ENCODE measurements at regions not wholly inside any gene's neighbourhood (a gene's known extent, or its start where the extent isn't known, plus 50 kb on each side); places are given as distances from the start of the nearest gene placed in this dataset.
"Not testable (repeated sequence)": the region's sequence is repeated elsewhere in the genome, so short reads cannot be mapped to it uniquely, and the experiment has no call there.

GRCh38 chr5:164145458-164145857 lies 640.0 kb downstream of the MAT2B start:
- H3K4me3 ChIP-seq (ENCODE audit: insufficient read depth, low read depth, low read length), result no peak overlapping the region
- no peaks in the 10 kb centered on the region for H3K27me3 ChIP-seq (ENCODE audit: control insufficient read depth, insufficient read depth, low read length)
- no peaks in the 10 kb centered on the region for H3K36me3 ChIP-seq (replicated peaks; ENCODE audit: control insufficient read depth, insufficient read depth, low read length)
- DNase-seq, result no peak

DNA sequence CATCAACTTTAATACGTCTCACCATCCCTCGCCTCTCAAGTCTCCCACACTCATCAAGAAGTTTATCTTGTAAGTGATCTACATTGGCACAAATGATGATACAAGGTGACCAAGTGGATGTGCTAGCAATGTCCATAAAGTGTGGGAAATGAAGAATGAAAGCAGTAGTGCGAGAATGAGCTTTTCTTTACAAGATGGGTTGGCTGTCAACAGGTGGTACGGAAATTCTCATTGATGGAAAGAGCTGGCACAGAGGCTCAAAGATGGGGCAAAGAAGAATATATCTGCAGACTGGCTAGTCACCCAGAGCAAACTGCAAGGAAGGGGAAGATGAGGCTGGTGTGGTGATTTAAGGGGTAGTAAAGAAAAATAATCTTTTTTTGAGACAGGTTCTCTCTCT lies 640.8 kb downstream of the MAT2B start:
- no peak overlapping the region for H3K4me3 ChIP-seq (ENCODE audit: insufficient read depth, low read depth, low read length)
- no peaks in the 10 kb centered on the region for H3K27me3 ChIP-seq (ENCODE audit: control insufficient read depth, insufficient read depth, low read length)
- H3K36me3 ChIP-seq (replicated peaks; ENCODE audit: control insufficient read depth, insufficient read depth, low read length), result no peaks in the 10 kb centered on the region
- no peak for DNase-seq

- peak; percentile 17 for DNase-seq
- Histone ChIP-seq H3K4me3 (ENCODE audit: insufficient read depth, low read depth, low read length) (no peak overlapping the region), H3K27me3 (ENCODE audit: control insufficient read depth, insufficient read depth, low read length) (no peaks in the 10 kb centered on the region), H3K36me3 (replicated peaks; ENCODE audit: control insufficient read depth, insufficient read depth, low read length) (no peaks in the 10 kb centered on the region)
Observed at GRCh38 chr5:164148292-164148691, 642.9 kb downstream of the MAT2B start.

DNA sequence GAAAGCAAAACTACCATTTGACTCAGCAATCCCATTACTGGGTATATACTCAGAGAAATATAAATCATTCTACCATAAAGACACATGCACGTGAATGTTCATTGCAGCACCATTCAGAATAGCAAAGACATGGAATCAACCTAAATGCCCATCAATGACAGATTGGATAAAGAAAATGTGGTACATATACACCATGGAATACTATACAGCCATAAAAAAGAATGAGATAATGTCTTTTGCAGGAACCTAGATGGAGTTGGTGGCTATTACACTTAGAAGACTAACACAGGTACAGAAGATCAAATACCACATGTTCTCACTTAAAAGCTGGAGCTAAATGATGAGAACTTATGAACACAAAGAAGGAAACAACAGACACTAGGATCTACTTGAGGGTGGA lies 647.1 kb downstream of the MAT2B start:
- not testable (repeated sequence) for H3K27me3 ChIP-seq (ENCODE audit: control insufficient read depth, insufficient read depth, low read length); DNase-seq; H3K4me3 ChIP-seq (ENCODE audit: insufficient read depth, low read depth, low read length); H3K36me3 ChIP-seq (replicated peaks; ENCODE audit: control insufficient read depth, insufficient read depth, low read length)

GRCh38 chr5:164153469-164154172 lies 648.2 kb downstream of the MAT2B start:
- no peak for DNase-seq
- H3K27me3 ChIP-seq (ENCODE audit: control insufficient read depth, insufficient read depth, low read length), result no peaks in the 10 kb centered on the region

DNA sequence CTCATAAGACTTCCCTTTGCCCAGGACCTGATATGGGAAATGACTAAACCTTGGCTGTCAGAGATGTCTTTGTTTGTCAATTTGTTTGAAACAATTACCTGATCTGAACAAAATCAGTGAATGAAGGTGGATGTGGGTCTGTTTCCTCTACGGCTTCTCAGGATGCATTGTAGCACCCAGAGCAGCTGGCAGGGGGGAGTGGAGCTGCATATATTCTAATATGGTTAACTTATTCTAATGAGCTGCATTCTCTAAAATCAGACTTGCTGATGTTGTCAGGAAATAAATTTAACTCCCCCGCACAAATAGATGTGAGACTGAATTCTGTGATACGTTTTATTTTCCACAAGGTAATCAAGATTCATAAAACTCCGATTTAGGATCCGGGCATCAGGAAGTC lies 665.4 kb downstream of the MAT2B start:
- no peaks in the 10 kb centered on the region for H3K27me3 ChIP-seq (ENCODE audit: control insufficient read depth, insufficient read depth, low read length)
- DNase-seq, result peak; percentile 3
- no peaks in the 10 kb centered on the region for H3K36me3 ChIP-seq (replicated peaks; ENCODE audit: control insufficient read depth, insufficient read depth, low read length)
- no peak overlapping the region for H3K4me3 ChIP-seq (ENCODE audit: insufficient read depth, low read depth, low read length)

More at GRCh38 chr5:164153469-164154172, 648.2 kb downstream of the MAT2B start:
- Histone ChIP-seq H3K36me3 (replicated peaks; ENCODE audit: control insufficient read depth, insufficient read depth, low read length) (no peaks in the 10 kb centered on the region), H3K4me3 (ENCODE audit: insufficient read depth, low read depth, low read length) (no peak overlapping the region)

- Histone ChIP-seq H3K4me3 (ENCODE audit: insufficient read depth, low read depth, low read length) (no peak overlapping the region), H3K36me3 (replicated peaks; ENCODE audit: control insufficient read depth, insufficient read depth, low read length) (no peaks in the 10 kb centered on the region), H3K27me3 (ENCODE audit: control insufficient read depth, insufficient read depth, low read length) (no peaks in the 10 kb centered on the region)
- no peak for DNase-seq
Observed at GRCh38 chr5:164175083-164175482, 669.7 kb downstream of the MAT2B start.

- Histone ChIP-seq H3K4me3 (ENCODE audit: insufficient read depth, low read depth, low read length) (no peak overlapping the region), H3K27me3 (ENCODE audit: control insufficient read depth, insufficient read depth, low read length) (no peaks in the 10 kb centered on the region), H3K36me3 (replicated peaks; ENCODE audit: control insufficient read depth, insufficient read depth, low read length) (no peaks in the 10 kb centered on the region)
- DNase-seq, result no peak
Observed at GRCh38 chr5:164179406-164179805, 674.0 kb downstream of the MAT2B start.

GRCh38 chr5:164181604-164182003 lies 676.2 kb downstream of the MAT2B start:
- Histone ChIP-seq H3K4me3 (ENCODE audit: insufficient read depth, low read depth, low read length) (no peak overlapping the region), H3K36me3 (replicated peaks; ENCODE audit: control insufficient read depth, insufficient read depth, low read length) (no peaks in the 10 kb centered on the region), H3K27me3 (ENCODE audit: control insufficient read depth, insufficient read depth, low read length) (no peaks in the 10 kb centered on the region)
- no peak for DNase-seq

DNA sequence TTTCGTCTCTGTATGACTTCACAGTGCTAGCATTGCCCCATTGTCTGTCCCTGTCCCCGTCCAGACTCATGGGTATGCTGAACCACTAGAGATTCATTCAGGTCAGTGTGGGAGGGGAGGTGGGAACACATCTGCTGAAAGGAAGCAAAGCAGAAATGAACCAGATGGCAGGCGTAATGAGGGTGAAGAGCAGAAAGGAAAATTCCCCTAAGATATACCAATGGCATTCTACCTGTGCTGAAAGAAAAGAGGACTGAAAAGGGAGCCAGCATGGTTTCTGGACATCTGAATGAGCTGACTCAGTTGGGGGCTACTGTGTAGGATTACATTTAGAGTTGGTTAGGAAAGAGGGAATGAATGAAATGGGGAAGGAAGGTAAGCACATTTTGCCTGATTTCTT lies 678.7 kb downstream of the MAT2B start:
- no peaks in the 10 kb centered on the region for H3K27me3 ChIP-seq (ENCODE audit: control insufficient read depth, insufficient read depth, low read length)
- peak; percentile 43 for DNase-seq
- no peak overlapping the region for H3K4me3 ChIP-seq (ENCODE audit: insufficient read depth, low read depth, low read length)
- H3K36me3 ChIP-seq (replicated peaks; ENCODE audit: control insufficient read depth, insufficient read depth, low read length), result no peaks in the 10 kb centered on the region

GRCh38 chr5:164185000-164185399 lies 679.6 kb downstream of the MAT2B start:
- H3K36me3 ChIP-seq (replicated peaks; ENCODE audit: control insufficient read depth, insufficient read depth, low read length), result no peaks in the 10 kb centered on the region
- DNase-seq, result no peak
- H3K4me3 ChIP-seq (ENCODE audit: insufficient read depth, low read depth, low read length), result no peak overlapping the region
- no peaks in the 10 kb centered on the region for H3K27me3 ChIP-seq (ENCODE audit: control insufficient read depth, insufficient read depth, low read length)

- no peaks in the 10 kb centered on the region for H3K27me3 ChIP-seq (ENCODE audit: control insufficient read depth, insufficient read depth, low read length)
- DNase-seq, result no peak
- no peaks in the 10 kb centered on the region for H3K36me3 ChIP-seq (replicated peaks; ENCODE audit: control insufficient read depth, insufficient read depth, low read length)
- no peak overlapping the region for H3K4me3 ChIP-seq (ENCODE audit: insufficient read depth, low read depth, low read length)
Observed at GRCh38 chr5:164186550-164186949, 681.1 kb downstream of the MAT2B start.

DNA sequence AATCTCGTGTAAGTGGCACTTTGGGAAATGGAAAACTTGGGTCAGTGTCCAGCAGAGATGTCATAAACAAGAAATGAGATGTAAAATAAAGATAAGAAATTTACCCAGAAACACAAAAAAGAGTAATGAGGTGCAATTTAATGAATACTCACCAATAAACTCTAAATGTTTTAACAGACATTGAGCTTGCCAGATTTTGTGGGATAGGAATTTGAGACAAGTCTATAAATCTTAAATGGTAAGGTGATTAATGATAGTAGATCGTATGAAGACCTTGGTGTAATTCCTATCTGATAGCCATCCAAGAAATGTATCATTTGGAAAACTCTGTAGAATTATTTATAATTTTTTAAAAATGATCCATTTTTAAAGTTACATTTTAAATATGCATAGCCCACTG lies 682.4 kb downstream of the MAT2B start:
- no peak for DNase-seq
- Histone ChIP-seq H3K36me3 (replicated peaks; ENCODE audit: control insufficient read depth, insufficient read depth, low read length) (no peaks in the 10 kb centered on the region), H3K27me3 (ENCODE audit: control insufficient read depth, insufficient read depth, low read length) (no peaks in the 10 kb centered on the region), H3K4me3 (ENCODE audit: insufficient read depth, low read depth, low read length) (no peak overlapping the region)

GRCh38 chr5:164188733-164189148 lies 683.3 kb downstream of the MAT2B start:
- Histone ChIP-seq H3K36me3 (replicated peaks; ENCODE audit: control insufficient read depth, insufficient read depth, low read length) (no peaks in the 10 kb centered on the region), H3K4me3 (ENCODE audit: insufficient read depth, low read depth, low read length) (no peak overlapping the region), H3K27me3 (ENCODE audit: control insufficient read depth, insufficient read depth, low read length) (no peaks in the 10 kb centered on the region)
- DNase-seq, result no peak

GRCh38 chr5:164191240-164191639 lies 685.8 kb downstream of the MAT2B start:
- H3K4me3 ChIP-seq (ENCODE audit: insufficient read depth, low read depth, low read length), result no peak overlapping the region
- no peaks in the 10 kb centered on the region for H3K36me3 ChIP-seq (replicated peaks; ENCODE audit: control insufficient read depth, insufficient read depth, low read length)
- no peaks in the 10 kb centered on the region for H3K27me3 ChIP-seq (ENCODE audit: control insufficient read depth, insufficient read depth, low read length)
- DNase-seq, result no peak

GRCh38 chr5:164202338-164202737 lies 696.9 kb downstream of the MAT2B start:
- Histone ChIP-seq H3K4me3 (ENCODE audit: insufficient read depth, low read depth, low read length) (no peak overlapping the region), H3K36me3 (replicated peaks; ENCODE audit: control insufficient read depth, insufficient read depth, low read length) (no peaks in the 10 kb centered on the region), H3K27me3 (ENCODE audit: control insufficient read depth, insufficient read depth, low read length) (no peaks in the 10 kb centered on the region)
- DNase-seq, result no peak
